NCI-H510A (cell line): ENCODE measurements at regions not wholly inside any gene's neighbourhood (a gene's known extent, or its start where the extent isn't known, plus 50 kb on each side); places are given as distances from the start of the nearest gene placed in this dataset.

ENCODE experiments used
- DNase-seq: peaks from one replicate; lab custom pipeline; 2025; lab: John Stamatoyannopoulos, UW

- DNase-seq: no peak
Measured at GRCh38 chr13:105445796-105446195, 1089.7 kb downstream of the EFNB2 start.

- DNase-seq: no peak
Measured at GRCh38 chr13:105442949-105443699, 1092.3 kb downstream of the EFNB2 start.

GRCh38 chr13:105442040-105442439 lies 1093.4 kb downstream of the EFNB2 start:
- no peak for DNase-seq

GRCh38 chr13:105441051-105441750 lies 1094.3 kb downstream of the EFNB2 start:
- DNase-seq: no peak

- no peak for DNase-seq
Measured at GRCh38 chr13:105436943-105437342, 1098.5 kb downstream of the EFNB2 start.

- no peak for DNase-seq
Measured at GRCh38 chr13:105432438-105432837, 1103.0 kb downstream of the EFNB2 start.

GRCh38 chr13:105428811-105429210 lies 1106.7 kb downstream of the EFNB2 start:
- DNase-seq: no peak

GRCh38 chr13:105426441-105426840 lies 1109.0 kb downstream of the EFNB2 start:
- DNase-seq: no peak

- DNase-seq: no peak
Measured at GRCh38 chr13:105414639-105415038, 1120.8 kb downstream of the EFNB2 start.

- DNase-seq: no peak
Measured at GRCh38 chr13:105412171-105412570, 1123.3 kb downstream of the EFNB2 start.

- no peak for DNase-seq
Measured at GRCh38 chr13:105410602-105411001, 1124.9 kb downstream of the EFNB2 start.

GRCh38 chr13:105406551-105406950 lies 1128.9 kb downstream of the EFNB2 start:
- DNase-seq: no peak

- DNase-seq: no peak
Measured at GRCh38 chr13:105403086-105403485, 1132.4 kb downstream of the EFNB2 start.

GRCh38 chr13:105395041-105395440 lies 1140.4 kb downstream of the EFNB2 start:
- no peak for DNase-seq

GRCh38 chr13:105389373-105389772 lies 1146.1 kb downstream of the EFNB2 start:
- DNase-seq: no peak

- no peak for DNase-seq
Measured at GRCh38 chr13:105377452-105377851, 1158.0 kb downstream of the EFNB2 start.

- no peak for DNase-seq
Measured at GRCh38 chr13:105370011-105370650, 1165.3 kb downstream of the EFNB2 start.

GRCh38 chr13:105368781-105369180 lies 1166.7 kb downstream of the EFNB2 start:
- no peak for DNase-seq

- no peak for DNase-seq
Measured at GRCh38 chr13:105365831-105366230, 1169.6 kb downstream of the EFNB2 start.

- DNase-seq: no peak
Measured at GRCh38 chr13:105365021-105365550, 1170.4 kb downstream of the EFNB2 start.

GRCh38 chr13:105364191-105364590 lies 1171.3 kb downstream of the EFNB2 start:
- no peak for DNase-seq

GRCh38 chr13:105363261-105364190 lies 1171.9 kb downstream of the EFNB2 start:
- no peak for DNase-seq
